WTC11 (cell line): ENCODE measurements at regions not wholly inside any gene's neighbourhood (a gene's known extent, or its start where the extent isn't known, plus 50 kb on each side); places are given as distances from the start of the nearest gene placed in this dataset.

Experiments used
- ATAC-seq: fragments of 200-7000 bp; cut with Tn5 transposase; 2 replicates; pipeline ENCODE4 v1.10.0; 2021; ENCODE audit warnings: mild to moderate bottlenecking, moderate library complexity
- CTCF ChIA-PET: fragments of 300-600 bp; sonication (Branson Sonifier 250); formaldehyde crosslinking; loops from one replicate; lab custom pipeline; 2021; ENCODE audit warnings: antibody characterized with exemption; lab: Charles Lee
- POLR2A ChIA-PET: fragments of 350-600 bp; sonication (Branson Sonifier 250); formaldehyde crosslinking; loops from one replicate; lab custom pipeline; 2021; ENCODE audit warnings: antibody characterized with exemption; lab: Charles Lee
- DNase-seq: peaks from one replicate; pipeline ENCODE4 v3.0.0; 2021; ENCODE audit warnings: low spot score
- H3K27ac Mint-ChIP-seq: 2 replicates; pipeline ENCODE4 v1.8.0; 2021; ENCODE audit warnings: mixed read lengths
- H3K27me3 Mint-ChIP-seq: 2 replicates; pipeline ENCODE4 v1.8.0; 2021; ENCODE audit warnings: low read depth, mild to moderate bottlenecking, moderate library complexity, mixed read lengths
- H3K36me3 Mint-ChIP-seq: 2 replicates; pipeline ENCODE4 v1.8.0; 2021; ENCODE audit warnings: mixed read lengths
- H3K4me1 Mint-ChIP-seq: 2 replicates; pipeline ENCODE4 v1.8.0; 2022; ENCODE audit warnings: mixed read lengths
- H3K4me3 Mint-ChIP-seq: 2 replicates; pipeline ENCODE4 v1.8.0; 2021; ENCODE audit warnings: mild to moderate bottlenecking, moderate library complexity, mixed read lengths
- H3K9me3 Mint-ChIP-seq: 2 replicates; pipeline ENCODE4 v1.8.0; 2021; ENCODE audit warnings: mixed read lengths
- CREM ChIP-seq: sonication (generic); formaldehyde crosslinking; IDR thresholded peaks from 2 replicates; pipeline ENCODE4 v1.8.1; 2022; ENCODE audit warnings: mild to moderate bottlenecking, missing genetic modification reagents, moderate library complexity
- ESRRA ChIP-seq: sonication (generic); formaldehyde crosslinking; IDR thresholded peaks from 2 replicates; pipeline ENCODE4 v1.8.1; 2022; ENCODE audit warnings: mild to moderate bottlenecking, missing genetic modification reagents, borderline replicate concordance
- ETV6 ChIP-seq: sonication (generic); formaldehyde crosslinking; IDR thresholded peaks from 2 replicates; pipeline ENCODE4 v1.8.1; 2022; ENCODE audit warnings: mild to moderate bottlenecking, missing genetic modification reagents
- FOXK1 ChIP-seq: sonication (generic); formaldehyde crosslinking; IDR thresholded peaks from 2 replicates; pipeline ENCODE4 v1.8.0; 2022; ENCODE audit warnings: mild to moderate bottlenecking, moderate library complexity, missing genetic modification reagents
- GTF2I ChIP-seq: fragments of 250-450 bp; sonication (Bioruptor Pico); conservative IDR thresholded peaks from 2 replicates; pipeline ENCODE4 v1.4.0; 2021; ENCODE audit warnings: mild to moderate bottlenecking
- HMGA2 ChIP-seq: fragments of 250-450 bp; sonication (Bioruptor Pico); IDR thresholded peaks from 2 replicates; pipeline ENCODE4 v1.4.0; 2021; ENCODE audit warnings: mild to moderate bottlenecking, moderate library complexity
- JAZF1 ChIP-seq: fragments of 250-450 bp; sonication (Bioruptor Pico); IDR thresholded peaks from 2 replicates; pipeline ENCODE4 v1.9.0; 2021; ENCODE audit warnings: moderate library complexity, mild to moderate bottlenecking, inconsistent platforms
- NFATC4 ChIP-seq: fragments of 250-450 bp; sonication (Bioruptor Pico); IDR thresholded peaks from 2 replicates; pipeline ENCODE4 v1.9.0; 2021; ENCODE audit warnings: mild to moderate bottlenecking
- NR1H2 ChIP-seq: sonication (generic); formaldehyde crosslinking; IDR thresholded peaks from 2 replicates; pipeline ENCODE4 v1.9.0; 2021; ENCODE audit warnings: mild to moderate bottlenecking, moderate library complexity, missing genetic modification reagents
- NR2C2 ChIP-seq: sonication (generic); formaldehyde crosslinking; IDR thresholded peaks from 2 replicates; pipeline ENCODE4 v1.8.0; 2022; ENCODE audit warnings: mild to moderate bottlenecking, missing genetic modification reagents
- RORB ChIP-seq: fragments of 250-450 bp; sonication (Bioruptor Pico); IDR thresholded peaks from 2 replicates; pipeline ENCODE4 v1.9.0; 2021; ENCODE audit warnings: mild to moderate bottlenecking
- SMAD3 ChIP-seq: sonication (generic); formaldehyde crosslinking; IDR thresholded peaks from 2 replicates; pipeline ENCODE4 v1.8.0; 2022; ENCODE audit warnings: missing genetic modification reagents, mild to moderate bottlenecking, borderline replicate concordance
- SMAD4 ChIP-seq: sonication (generic); formaldehyde crosslinking; IDR thresholded peaks from 2 replicates; pipeline ENCODE4 v1.8.0; 2022; ENCODE audit warnings: mild to moderate bottlenecking, missing genetic modification reagents
- TCF7 ChIP-seq: sonication (generic); formaldehyde crosslinking; IDR thresholded peaks from 2 replicates; pipeline ENCODE4 v1.8.0; 2022; ENCODE audit warnings: mild to moderate bottlenecking, low read depth, missing genetic modification reagents, moderate library complexity
- TEAD4 ChIP-seq: sonication (generic); formaldehyde crosslinking; IDR thresholded peaks from 2 replicates; pipeline ENCODE4 v1.8.0; 2022; ENCODE audit warnings: mild to moderate bottlenecking, missing genetic modification reagents
- ZBTB21 ChIP-seq: sonication (generic); formaldehyde crosslinking; IDR thresholded peaks from 2 replicates; pipeline ENCODE4 v1.8.1; 2023; ENCODE audit warnings: mild to moderate bottlenecking, missing genetic modification reagents, borderline replicate concordance
- ZNF121 ChIP-seq: sonication (generic); formaldehyde crosslinking; IDR thresholded peaks from 2 replicates; pipeline ENCODE4 v1.8.0; 2023; ENCODE audit warnings: missing genetic modification reagents
- ZNF138 ChIP-seq: sonication (generic); formaldehyde crosslinking; conservative IDR thresholded peaks from 2 replicates; pipeline ENCODE4 v1.8.1; 2022; ENCODE audit warnings: mild to moderate bottlenecking, moderate library complexity, missing genetic modification reagents
- ZNF263 ChIP-seq: sonication (generic); formaldehyde crosslinking; IDR thresholded peaks from 2 replicates; pipeline ENCODE4 v1.8.1; 2022; ENCODE audit warnings: low read depth, mild to moderate bottlenecking, moderate library complexity, missing genetic modification reagents
- TF ChIP-seq, protein P1 (sequence below): sonication (generic); formaldehyde crosslinking; IDR thresholded peaks from 2 replicates; pipeline ENCODE4 v1.8.1; 2023; ENCODE audit warnings: mild to moderate bottlenecking, missing genetic modification reagents, moderate library complexity
- TF ChIP-seq, protein P2 (sequence below): fragments of 250-450 bp; sonication (Bioruptor Pico); IDR thresholded peaks from 2 replicates; pipeline ENCODE4 v1.9.0; 2021; ENCODE audit warnings: moderate library complexity, mild to moderate bottlenecking, inconsistent platforms, borderline replicate concordance
- TF ChIP-seq, protein P3 (sequence below): sonication (generic); formaldehyde crosslinking; IDR thresholded peaks from 2 replicates; pipeline ENCODE4 v1.8.1; 2023; ENCODE audit warnings: mild to moderate bottlenecking, moderate library complexity, missing genetic modification reagents
- TF ChIP-seq, protein P4 (sequence below): sonication (generic); formaldehyde crosslinking; IDR thresholded peaks from 2 replicates; pipeline ENCODE4 v1.8.1; 2022; ENCODE audit warnings: low read depth, missing genetic modification reagents, borderline replicate concordance
- TF ChIP-seq, protein P5 (sequence below): sonication (generic); formaldehyde crosslinking; IDR thresholded peaks from 2 replicates; pipeline ENCODE4 v1.8.0; 2022; ENCODE audit warnings: mild to moderate bottlenecking, missing genetic modification reagents
- TF ChIP-seq, protein P6 (sequence below): sonication (generic); formaldehyde crosslinking; IDR thresholded peaks from 2 replicates; pipeline ENCODE4 v1.8.1; 2022; ENCODE audit warnings: mild to moderate bottlenecking, missing genetic modification reagents, moderate library complexity, borderline replicate concordance

DNA sequence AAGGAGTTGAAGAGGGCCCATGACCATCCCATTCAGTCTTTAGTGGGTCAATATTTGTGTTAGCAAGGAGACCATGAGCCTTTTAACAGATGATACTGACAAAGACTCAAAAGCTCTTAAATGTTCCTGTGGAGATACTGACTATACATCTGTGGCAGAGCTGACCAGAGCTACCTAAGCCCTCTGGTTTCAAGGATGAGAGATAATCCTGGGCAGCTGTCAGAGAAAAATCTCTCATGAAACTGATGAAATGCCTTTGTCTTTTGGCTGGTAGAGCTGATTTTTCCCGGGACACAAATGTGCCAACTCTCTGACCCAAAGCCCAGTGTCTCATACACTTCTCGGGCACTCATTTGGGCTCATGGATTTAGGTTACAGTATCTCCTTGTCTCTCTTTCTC, 100.9 kb downstream of the XCL2 start:
- no peak overlapping the region for H3K27ac Mint-ChIP-seq
- no peaks in the 10 kb centered on the region for H3K36me3 Mint-ChIP-seq
- POLR2A ChIA-PET, result no interaction called here
- no peak overlapping the region for H3K4me3 Mint-ChIP-seq
- ATAC-seq, result no peak
- H3K4me1 Mint-ChIP-seq, result peaks cover 10% of the 10 kb centered on the region
- peaks cover 4% of the 10 kb centered on the region; the same call in 1 of the 2 replicates for H3K9me3 Mint-ChIP-seq
- CTCF ChIA-PET, result interaction anchor here (1.4 to 1.6 kb wide), 3 partner anchors 100 to 195 kb away, joined by 3 to 6 read pairs (median 5); no protein-coding TSS in a partner anchor
- no peak for DNase-seq
- TF ChIP-seq SMAD3 (CRISPR knock-in tag) (no peak), FOXK1 (no peak), ZBTB21 (no peak), HMGA2 (no peak), CREM (CRISPR knock-in tag) (no peak), NFATC4 (CRISPR knock-in tag) (no peak), ZNF263 (CRISPR knock-in tag) (no peak), ESRRA (CRISPR knock-in tag) (no peak), TCF7 (no peak), ZNF138 (CRISPR knock-in tag) (no peak), TEAD4 (no peak), GTF2I (no peak), ZNF121 (CRISPR knock-in tag) (no peak), RORB (no peak), ETV6 (CRISPR knock-in tag) (no peak)
- TF ChIP-seq, protein P1, sequence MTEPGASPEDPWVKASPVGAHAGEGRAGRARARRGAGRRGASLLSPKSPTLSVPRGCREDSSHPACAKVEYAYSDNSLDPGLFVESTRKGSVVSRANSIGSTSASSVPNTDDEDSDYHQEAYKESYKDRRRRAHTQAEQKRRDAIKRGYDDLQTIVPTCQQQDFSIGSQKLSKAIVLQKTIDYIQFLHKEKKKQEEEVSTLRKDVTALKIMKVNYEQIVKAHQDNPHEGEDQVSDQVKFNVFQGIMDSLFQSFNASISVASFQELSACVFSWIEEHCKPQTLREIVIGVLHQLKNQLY (CRISPR knock-in tag), result no peak
- TF ChIP-seq, protein P2, sequence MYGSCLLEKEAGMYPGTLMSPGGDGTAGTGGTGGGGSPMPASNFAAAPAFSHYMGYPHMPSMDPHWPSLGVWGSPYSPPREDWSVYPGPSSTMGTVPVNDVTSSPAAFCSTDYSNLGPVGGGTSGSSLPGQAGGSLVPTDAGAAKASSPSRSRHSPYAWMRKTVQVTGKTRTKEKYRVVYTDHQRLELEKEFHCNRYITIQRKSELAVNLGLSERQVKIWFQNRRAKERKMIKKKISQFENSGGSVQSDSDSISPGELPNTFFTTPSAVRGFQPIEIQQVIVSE (CRISPR knock-in tag), result no peak
- TF ChIP-seq, protein P3, sequence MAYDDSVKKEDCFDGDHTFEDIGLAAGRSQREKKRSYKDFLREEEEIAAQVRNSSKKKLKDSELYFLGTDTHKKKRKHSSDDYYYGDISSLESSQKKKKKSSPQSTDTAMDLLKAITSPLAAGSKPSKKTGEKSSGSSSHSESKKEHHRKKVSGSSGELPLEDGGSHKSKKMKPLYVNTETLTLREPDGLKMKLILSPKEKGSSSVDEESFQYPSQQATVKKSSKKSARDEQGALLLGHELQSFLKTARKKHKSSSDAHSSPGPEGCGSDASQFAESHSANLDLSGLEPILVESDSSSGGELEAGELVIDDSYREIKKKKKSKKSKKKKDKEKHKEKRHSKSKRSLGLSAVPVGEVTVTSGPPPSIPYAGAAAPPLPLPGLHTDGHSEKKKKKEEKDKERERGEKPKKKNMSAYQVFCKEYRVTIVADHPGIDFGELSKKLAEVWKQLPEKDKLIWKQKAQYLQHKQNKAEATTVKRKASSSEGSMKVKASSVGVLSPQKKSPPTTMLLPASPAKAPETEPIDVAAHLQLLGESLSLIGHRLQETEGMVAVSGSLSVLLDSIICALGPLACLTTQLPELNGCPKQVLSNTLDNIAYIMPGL (CRISPR knock-in tag), result no peak
- no peaks in the 10 kb centered on the region for H3K27me3 Mint-ChIP-seq

DNA sequence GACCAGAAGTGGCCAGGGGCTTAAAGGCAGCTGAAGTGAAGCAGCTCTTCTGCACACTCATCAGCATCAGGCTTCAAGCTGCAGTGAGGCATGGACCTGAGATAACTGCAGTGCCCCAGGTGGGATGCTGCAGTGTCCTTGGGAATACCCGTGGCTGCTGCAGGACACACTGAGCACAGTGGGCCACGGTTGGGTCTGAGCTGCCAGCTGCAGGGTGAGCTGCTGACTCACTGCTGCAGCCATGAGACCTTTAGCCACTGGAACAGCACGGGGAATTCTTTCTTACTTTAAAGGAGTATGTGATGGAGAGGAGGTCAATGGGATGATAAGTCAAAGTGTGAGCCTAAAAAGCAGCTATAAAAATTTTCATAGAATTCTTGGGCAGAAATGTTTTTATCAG, 102.1 kb downstream of the XCL2 start:
- Mint-ChIP-seq H3K36me3 (no peaks in the 10 kb centered on the region), H3K4me1 (peaks cover 10% of the 10 kb centered on the region), H3K4me3 (no peak overlapping the region), H3K9me3 (peaks cover 4% of the 10 kb centered on the region; the same call in 1 of the 2 replicates), H3K27me3 (no peaks in the 10 kb centered on the region), H3K27ac (no peak overlapping the region)
- TF ChIP-seq, protein P4, sequence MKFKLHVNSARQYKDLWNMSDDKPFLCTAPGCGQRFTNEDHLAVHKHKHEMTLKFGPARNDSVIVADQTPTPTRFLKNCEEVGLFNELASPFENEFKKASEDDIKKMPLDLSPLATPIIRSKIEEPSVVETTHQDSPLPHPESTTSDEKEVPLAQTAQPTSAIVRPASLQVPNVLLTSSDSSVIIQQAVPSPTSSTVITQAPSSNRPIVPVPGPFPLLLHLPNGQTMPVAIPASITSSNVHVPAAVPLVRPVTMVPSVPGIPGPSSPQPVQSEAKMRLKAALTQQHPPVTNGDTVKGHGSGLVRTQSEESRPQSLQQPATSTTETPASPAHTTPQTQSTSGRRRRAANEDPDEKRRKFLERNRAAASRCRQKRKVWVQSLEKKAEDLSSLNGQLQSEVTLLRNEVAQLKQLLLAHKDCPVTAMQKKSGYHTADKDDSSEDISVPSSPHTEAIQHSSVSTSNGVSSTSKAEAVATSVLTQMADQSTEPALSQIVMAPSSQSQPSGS (CRISPR knock-in tag), result no peak
- TF ChIP-seq NR1H2 (CRISPR knock-in tag), result no peak
- TF ChIP-seq, protein P5, sequence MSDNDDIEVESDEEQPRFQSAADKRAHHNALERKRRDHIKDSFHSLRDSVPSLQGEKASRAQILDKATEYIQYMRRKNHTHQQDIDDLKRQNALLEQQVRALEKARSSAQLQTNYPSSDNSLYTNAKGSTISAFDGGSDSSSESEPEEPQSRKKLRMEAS (CRISPR knock-in tag), result no peak
- TF ChIP-seq TCF7, result no peak
- no peak for TF ChIP-seq ZNF138 (CRISPR knock-in tag)
- TF ChIP-seq, protein P6, sequence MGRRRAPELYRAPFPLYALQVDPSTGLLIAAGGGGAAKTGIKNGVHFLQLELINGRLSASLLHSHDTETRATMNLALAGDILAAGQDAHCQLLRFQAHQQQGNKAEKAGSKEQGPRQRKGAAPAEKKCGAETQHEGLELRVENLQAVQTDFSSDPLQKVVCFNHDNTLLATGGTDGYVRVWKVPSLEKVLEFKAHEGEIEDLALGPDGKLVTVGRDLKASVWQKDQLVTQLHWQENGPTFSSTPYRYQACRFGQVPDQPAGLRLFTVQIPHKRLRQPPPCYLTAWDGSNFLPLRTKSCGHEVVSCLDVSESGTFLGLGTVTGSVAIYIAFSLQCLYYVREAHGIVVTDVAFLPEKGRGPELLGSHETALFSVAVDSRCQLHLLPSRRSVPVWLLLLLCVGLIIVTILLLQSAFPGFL (CRISPR knock-in tag), result no peak
- no peak for TF ChIP-seq JAZF1 (CRISPR knock-in tag)
- TF ChIP-seq NR2C2, result no peak
- TF ChIP-seq SMAD4 (CRISPR knock-in tag), result no peak
- ChIA-PET CTCF (interaction anchor here (0.9 to 1.8 kb wide), 3 partner anchors 27 to 162 kb away, joined by 3 to 9 read pairs (median 6); no protein-coding TSS in a partner anchor), POLR2A (interaction anchor here (0.7 kb wide), 1 partner anchor 99 kb away, joined by 3 read pairs; no protein-coding TSS in a partner anchor)
- no peak for ATAC-seq
- no peak for DNase-seq
